Endothelial cell of umbilical vein (primary cell): ENCODE measurements at regions not wholly inside any gene's neighbourhood (a gene's known extent, or its start where the extent isn't known, plus 50 kb on each side); places are given as distances from the start of the nearest gene placed in this dataset.

ENCODE experiments used
- BruUV-seq: library from RNA; stranded (reverse); fragments of 400-500 nt; replicated peaks from 2 replicates; lab custom pipeline; 2021; lab: Mats Ljungman, UMichigan
- CTCF ChIA-PET: fragments of 300-600, 350-600 bp; sonication (Branson Sonifier 250); formaldehyde crosslinking; loops from one replicate; lab custom pipeline; 2021; ENCODE audit warnings: antibody characterized with exemption, inconsistent platforms; lab: Charles Lee
- POLR2A ChIA-PET: fragments of 300-600, 350-600 bp; sonication (Branson Sonifier 250); formaldehyde crosslinking; loops from one replicate; lab custom pipeline; 2021; ENCODE audit warnings: antibody characterized with exemption, inconsistent platforms; lab: Charles Lee
- DNase-seq: peaks from one replicate; pipeline ENCODE4 v3.0.0-alpha.2; 2011; ENCODE audit warnings: low read depth, low spot score
- FAIRE-seq: peaks from 2 replicates; lab custom pipeline; 2011; peaks lifted over from hg19 to GRCh38; lab: Jason Lieb, UNC
- H2AFZ ChIP-seq: 2 replicates; pipeline ENCODE4 v1.6.0; 2012; ENCODE audit warnings: low read depth, low read length, control low read depth, inconsistent platforms
- H3K27ac ChIP-seq: 2 replicates; pipeline ENCODE4 v1.5.1; 2011; ENCODE audit warnings: low read depth, mild to moderate bottlenecking, control low read depth, low read length, moderate library complexity; ENCODE audit not compliant: insufficient read depth
- H3K27me3 ChIP-seq, 2 experiments: 2 replicates each; pipeline versions ENCODE4 v1.6.0 to v1.6.1; 2011; ENCODE audit warnings: low read length in 2 of 2, mixed read lengths in 1 of 2; ENCODE audit not compliant: control insufficient read depth in 2 of 2, insufficient read depth in 2 of 2
- H3K36me3 ChIP-seq, 2 experiments: 2 replicates in 1 of 2; 3 replicates in 1 of 2; pipeline ENCODE4 v1.5.1; 2011; ENCODE audit warnings: low read length in 2 of 2, mild to moderate bottlenecking in 1 of 2, moderate library complexity in 1 of 2; ENCODE audit not compliant: control insufficient read depth in 2 of 2, insufficient read depth in 2 of 2; ENCODE audit errors: extremely low read depth in 1 of 2
- H3K4me1 ChIP-seq: 3 replicates; pipeline ENCODE4 v1.5.1; 2011; ENCODE audit warnings: mild to moderate bottlenecking, low read length; ENCODE audit not compliant: control insufficient read depth, insufficient read depth; ENCODE audit errors: extremely low read depth
- H3K4me2 ChIP-seq: 2 replicates; pipeline ENCODE4 v1.6.1; 2011; ENCODE audit warnings: low read length, control low read depth, mixed read lengths; ENCODE audit not compliant: insufficient read depth
- H3K4me3 ChIP-seq, 3 experiments: fragments of 200-600 bp in 1 of 3; sonication (generic), shearing (Covaris generic) in 1 of 3; replicated peaks in 1 of 3; 2 replicates each; pipeline ENCODE4 v1.5.1; 2011 to 2016; ENCODE audit warnings: control low read depth in 3 of 3, low read length in 3 of 3, mild to moderate bottlenecking in 2 of 3, inconsistent platforms in 1 of 3, low read depth in 1 of 3, moderate library complexity in 1 of 3; ENCODE audit not compliant: insufficient read depth in 1 of 3
- H3K79me2 ChIP-seq: 2 replicates; pipeline ENCODE4 v1.6.0; 2012; ENCODE audit warnings: low read length, inconsistent platforms; ENCODE audit not compliant: control insufficient read depth, insufficient read depth
- H3K9ac ChIP-seq: replicated peaks from 2 replicates; pipeline ENCODE3; 2011; ENCODE audit warnings: low read length, control low read depth; ENCODE audit not compliant: insufficient read depth; ENCODE audit errors: extremely low read depth
- H3K9me1 ChIP-seq: replicated peaks from 3 replicates; pipeline ENCODE4 v1.6.0; 2011; ENCODE audit warnings: mild to moderate bottlenecking, low read length; ENCODE audit not compliant: control insufficient read depth, insufficient read depth; ENCODE audit errors: extremely low read depth
- H3K9me3 ChIP-seq: replicated peaks from 2 replicates; pipeline ENCODE4 v1.5.1; 2012; ENCODE audit warnings: low read length, inconsistent platforms; ENCODE audit not compliant: control insufficient read depth, insufficient read depth
- H4K20me1 ChIP-seq: replicated peaks from 2 replicates; pipeline ENCODE3; 2011; ENCODE audit warnings: mild to moderate bottlenecking, low read length; ENCODE audit not compliant: control insufficient read depth, insufficient read depth; ENCODE audit errors: extremely low read depth
- CTCF ChIP-seq, 2 donors: IDR thresholded peaks; 1 replicate in 1 of 2; 2 replicates in 1 of 2; pipeline ENCODE4 v1.5.1; 2011; ENCODE audit warnings: low read length in 2 of 2, mild to moderate bottlenecking in 2 of 2, moderate library complexity in 2 of 2, control low read depth in 1 of 2, inconsistent platforms in 1 of 2, low read depth in 1 of 2; ENCODE audit not compliant: insufficient read depth in 1 of 2; ENCODE audit errors: extremely low read depth in 1 of 2
- EZH2 ChIP-seq: IDR thresholded peaks from 2 replicates; pipeline ENCODE4 v1.6.1; 2012; ENCODE audit warnings: borderline replicate concordance, low read depth, mild to moderate bottlenecking, moderate library complexity, low read length, inconsistent platforms; ENCODE audit not compliant: severe bottlenecking
- FOS ChIP-seq: IDR thresholded peaks from 2 replicates; pipeline ENCODE4 v1.6.1; 2011; ENCODE audit warnings: mild to moderate bottlenecking, low read length, moderate library complexity, borderline replicate concordance; ENCODE audit not compliant: insufficient read depth
- GATA2 ChIP-seq: IDR thresholded peaks from 2 replicates; pipeline ENCODE4 v1.7.0; 2011; ENCODE audit warnings: low read depth, mild to moderate bottlenecking, moderate library complexity, mixed read lengths, low read length; ENCODE audit not compliant: insufficient read length, insufficient read depth
- JUN ChIP-seq: IDR thresholded peaks from 2 replicates; pipeline ENCODE4 v1.6.1; 2011; ENCODE audit warnings: borderline replicate concordance, low read depth; ENCODE audit not compliant: insufficient read length, insufficient read depth
- MAX ChIP-seq: IDR thresholded peaks from 2 replicates; pipeline ENCODE4 v1.6.1; 2011; ENCODE audit not compliant: insufficient read depth, insufficient read length
- MYC ChIP-seq: IDR thresholded peaks from one replicate; pipeline ENCODE4 v1.6.1; 2011; ENCODE audit warnings: mild to moderate bottlenecking, low read depth, low read length
- POLR2A ChIP-seq: IDR thresholded peaks from 2 replicates; pipeline ENCODE4 v1.6.1; 2012; ENCODE audit warnings: low read depth, mild to moderate bottlenecking, control low read depth, low read length
- POLR2AphosphoS5 ChIP-seq: IDR thresholded peaks from 2 replicates; pipeline ENCODE4 v1.6.1; 2012; ENCODE audit warnings: low read depth, mild to moderate bottlenecking, control low read depth, low read length, moderate library complexity; ENCODE audit not compliant: insufficient read depth
- dilution Hi-C: fragments of 300-500 bp; cut with MboI; formaldehyde crosslinking; loops from one replicate; pipeline ENCODE4 v1.15.0; 2019; ENCODE audit warnings: low sequenced_read_pairs; ENCODE audit not compliant: extremely low pct_ligation_motif_present
- intact Hi-C: fragments of 100-400 bp; cut with micrococcal nuclease; formaldehyde crosslinking; loops from one replicate; pipeline ENCODE4 v1.10.0; 2022

- BruUV-seq: no TSS peak
- Histone ChIP-seq H4K20me1 (no peaks in the 10 kb centered on the region), H3K36me3 (no peaks in the 10 kb centered on the region), H3K9ac (no peak overlapping the region), H2AFZ (no peak overlapping the region), H3K9me1 (no peaks in the 10 kb centered on the region), H3K4me2 (no peak overlapping the region), H3K79me2 (no peaks in the 10 kb centered on the region), H3K4me1 (no peaks in the 10 kb centered on the region), H3K4me3 (no peak overlapping the region), H3K27me3 (no peaks in the 10 kb centered on the region), H3K9me3 (no peaks in the 10 kb centered on the region), H3K27ac (no peak overlapping the region)
- POLR2A ChIA-PET: no interaction called here
- dilution Hi-C loops: no loop called here
- CTCF ChIA-PET: interaction anchor here (0.9 kb wide), 1 partner anchor 16 kb away, joined by 3 read pairs; no protein-coding TSS in a partner anchor
- DNase-seq: no peak
- no peak for FAIRE-seq
- TF ChIP-seq POLR2A (no peak), MAX (no peak), FOS (no peak), GATA2 (no peak), POLR2AphosphoS5 (no peak), JUN (no peak), MYC (no peak), CTCF (IDR thresholded peaks at IDR 0.05; ENCODE audit: extremely low read depth in 1 of 2, insufficient read depth in 1 of 2, low read depth in 1 of 2, low read length in 2 of 2) (no peak), EZH2 (no peak)
- intact Hi-C loops: no loop called here
Measured at GRCh38 chr1:78247079-78247478, 201.3 kb downstream of the GIPC2 start.
